Gastrocnemius medialis (tissue), 4 donors: ENCODE measurements at regions not wholly inside any gene's neighbourhood (a gene's known extent, or its start where the extent isn't known, plus 50 kb on each side); places are given as distances from the start of the nearest gene placed in this dataset.

ENCODE experiments used
- ATAC-seq, 2 donors: fragments of 150-250 bp; one replicate each; pipeline ENCODE4 v1.9.1; 2016
- DNase-seq, 2 donors: peaks; one replicate each; pipeline ENCODE4 v3.0.0-alpha.2; 2019
- H3K27ac ChIP-seq, 4 donors: fragments of 200-600 bp; sonication (generic); 1 replicate in 1 of 4; 2 replicates in 3 of 4; pipeline ENCODE4 v1.5.1; 2016 to 2018; ENCODE audit warnings: mild to moderate bottlenecking in 2 of 4, moderate library complexity in 1 of 4
- H3K27me3 ChIP-seq, 3 donors: fragments of 200-600 bp; sonication (generic) in 2 of 3; 1 replicate in 1 of 3; 2 replicates in 2 of 3; pipeline versions ENCODE4 v1.5.1 to v1.6.0; 2016 to 2019; ENCODE audit warnings: mild to moderate bottlenecking in 1 of 3, moderate library complexity in 1 of 3
- H3K36me3 ChIP-seq, 2 donors: fragments of 200-600 bp; sonication (generic) in 1 of 2; one replicate each; pipeline ENCODE4 v1.5.1; 2017 to 2018
- H3K4me1 ChIP-seq, 2 donors: fragments of 200-600 bp; sonication (generic) in 1 of 2; one replicate each; pipeline ENCODE4 v1.5.1; 2016 to 2017; ENCODE audit warnings: mild to moderate bottlenecking in 2 of 2
- H3K4me3 ChIP-seq, 4 donors: fragments of 200-600 bp; sonication (generic) in 3 of 4; 1 replicate in 1 of 4; 2 replicates in 3 of 4; pipeline ENCODE4 v1.5.1; 2016 to 2019; ENCODE audit warnings: mild to moderate bottlenecking in 2 of 4
- H3K9me3 ChIP-seq, 3 donors: fragments of 200-600 bp; sonication (generic) in 2 of 3; 1 replicate in 1 of 3; 2 replicates in 2 of 3; pipeline ENCODE4 v1.5.1; 2016 to 2019
- POLR2A ChIP-seq, 2 donors: fragments of 450-650 bp; IDR thresholded peaks; one replicate each; pipeline ENCODE4 v1.6.1; 2017; ENCODE audit warnings: antibody characterized with exemption in 2 of 2, mild to moderate bottlenecking in 2 of 2, moderate library complexity in 2 of 2
- in situ Hi-C, 4 donors: fragments of 200-750 bp; cut with MboI; loops; one replicate each; pipeline versions ENCODE4 v1.15.0 to v1.8.0; 2017; ENCODE audit warnings: low sequenced_read_pairs in 4 of 4
- intact Hi-C: fragments of 100-400 bp; cut with DNase I; formaldehyde crosslinking; loops from one replicate; pipeline ENCODE4 v1.15.1; 2023; ENCODE audit warnings: low total_unique reads
- TF ChIP-seq, protein P1 (sequence below), 5 experiments: fragments of 450-650 bp in 3 of 5; fragments of 200-600 bp in 2 of 5; sonication (generic) in 2 of 5; IDR thresholded peaks in 4 of 5; conservative IDR thresholded peaks in 1 of 5; 1 replicate in 4 of 5; 2 replicates in 1 of 5; pipeline ENCODE4 v1.5.1; 2016 to 2019; ENCODE audit warnings: antibody characterized with exemption in 5 of 5, mild to moderate bottlenecking in 3 of 5, moderate library complexity in 3 of 5

GRCh38 chr13:70191034-70191433 lies 82.8 kb upstream of the KLHL1 start:
- no peaks in the 10 kb centered on the region for H3K36me3 ChIP-seq
- no peak overlapping the region for H3K27ac ChIP-seq
- H3K27me3 ChIP-seq, result no peaks in the 10 kb centered on the region
- H3K4me1 ChIP-seq, result no peaks in the 10 kb centered on the region
- no peak for ATAC-seq
- no peak overlapping the region for H3K4me3 ChIP-seq
- intact Hi-C loops, result no loop called here
- no peak for TF ChIP-seq POLR2A (IDR thresholded peaks at IDR 0.05)
- TF ChIP-seq, protein P1, sequence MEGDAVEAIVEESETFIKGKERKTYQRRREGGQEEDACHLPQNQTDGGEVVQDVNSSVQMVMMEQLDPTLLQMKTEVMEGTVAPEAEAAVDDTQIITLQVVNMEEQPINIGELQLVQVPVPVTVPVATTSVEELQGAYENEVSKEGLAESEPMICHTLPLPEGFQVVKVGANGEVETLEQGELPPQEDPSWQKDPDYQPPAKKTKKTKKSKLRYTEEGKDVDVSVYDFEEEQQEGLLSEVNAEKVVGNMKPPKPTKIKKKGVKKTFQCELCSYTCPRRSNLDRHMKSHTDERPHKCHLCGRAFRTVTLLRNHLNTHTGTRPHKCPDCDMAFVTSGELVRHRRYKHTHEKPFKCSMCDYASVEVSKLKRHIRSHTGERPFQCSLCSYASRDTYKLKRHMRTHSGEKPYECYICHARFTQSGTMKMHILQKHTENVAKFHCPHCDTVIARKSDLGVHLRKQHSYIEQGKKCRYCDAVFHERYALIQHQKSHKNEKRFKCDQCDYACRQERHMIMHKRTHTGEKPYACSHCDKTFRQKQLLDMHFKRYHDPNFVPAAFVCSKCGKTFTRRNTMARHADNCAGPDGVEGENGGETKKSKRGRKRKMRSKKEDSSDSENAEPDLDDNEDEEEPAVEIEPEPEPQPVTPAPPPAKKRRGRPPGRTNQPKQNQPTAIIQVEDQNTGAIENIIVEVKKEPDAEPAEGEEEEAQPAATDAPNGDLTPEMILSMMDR (IDR thresholded peaks at IDR 0.05 in 4 of 5, conservative IDR thresholded peaks at IDR 0.05 in 1 of 5), result no peak
- in situ Hi-C loops, result no loop called here
- no peak for DNase-seq
- no peaks in the 10 kb centered on the region for H3K9me3 ChIP-seq

GRCh38 chr13:70189981-70190380 lies 81.7 kb upstream of the KLHL1 start:
- Histone ChIP-seq H3K27me3 (no peaks in the 10 kb centered on the region), H3K9me3 (no peaks in the 10 kb centered on the region), H3K36me3 (no peaks in the 10 kb centered on the region), H3K4me1 (no peaks in the 10 kb centered on the region), H3K27ac (no peak overlapping the region), H3K4me3 (no peak overlapping the region)
- in situ Hi-C loops, result no loop called here
- ATAC-seq (no peak), DNase-seq (no peak)
- intact Hi-C loops, result no loop called here
- TF ChIP-seq POLR2A (IDR thresholded peaks at IDR 0.05), result no peak
- TF ChIP-seq, protein P1 (IDR thresholded peaks at IDR 0.05 in 4 of 5, conservative IDR thresholded peaks at IDR 0.05 in 1 of 5), result no peak

GRCh38 chr13:70188567-70188966 lies 80.3 kb upstream of the KLHL1 start:
- DNase-seq (no peak), ATAC-seq (no peak)
- in situ Hi-C loops, result no loop called here
- no peak overlapping the region for H3K27ac ChIP-seq
- no peak overlapping the region for H3K4me3 ChIP-seq
- H3K4me1 ChIP-seq, result no peaks in the 10 kb centered on the region
- no peak for TF ChIP-seq POLR2A (IDR thresholded peaks at IDR 0.05)
- TF ChIP-seq, protein P1 (IDR thresholded peaks at IDR 0.05 in 4 of 5, conservative IDR thresholded peaks at IDR 0.05 in 1 of 5), result no peak
- intact Hi-C loops, result no loop called here
- no peaks in the 10 kb centered on the region for H3K27me3 ChIP-seq
- H3K36me3 ChIP-seq, result no peaks in the 10 kb centered on the region
- no peaks in the 10 kb centered on the region for H3K9me3 ChIP-seq

DNA sequence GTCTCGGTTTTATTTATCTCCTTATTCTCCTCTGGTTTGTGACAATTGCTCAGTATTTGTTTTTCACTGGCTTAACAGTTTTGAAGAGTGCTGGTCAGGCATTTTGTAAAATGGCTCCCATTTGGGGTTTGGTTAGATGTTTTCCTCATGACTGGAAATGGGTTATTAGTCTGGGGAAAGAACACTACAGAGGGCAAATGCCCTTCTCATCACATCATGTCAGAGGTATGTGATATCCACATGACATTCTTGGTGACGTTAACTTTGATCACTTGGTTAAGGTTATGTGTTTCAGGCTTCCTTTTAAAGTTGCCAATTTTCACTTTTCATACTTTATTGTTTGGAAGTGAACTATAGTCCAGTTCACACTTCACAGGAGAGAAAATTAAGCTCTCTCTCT lies 74.8 kb upstream of the KLHL1 start:
- Histone ChIP-seq H3K4me1 (no peaks in the 10 kb centered on the region), H3K4me3 (no peak overlapping the region), H3K27ac (no peak overlapping the region), H3K27me3 (no peaks in the 10 kb centered on the region), H3K36me3 (no peaks in the 10 kb centered on the region), H3K9me3 (no peaks in the 10 kb centered on the region)
- intact Hi-C loops, result no loop called here
- in situ Hi-C loops, result no loop called here
- DNase-seq, result no peak
- no peak for ATAC-seq
- TF ChIP-seq POLR2A (IDR thresholded peaks at IDR 0.05), result no peak
- TF ChIP-seq, protein P1 (IDR thresholded peaks at IDR 0.05 in 4 of 5, conservative IDR thresholded peaks at IDR 0.05 in 1 of 5), result no peak
